ENCODE measurements at regions not wholly inside any gene's neighbourhood (a gene's known extent, or its start where the extent isn't known, plus 50 kb on each side); places are given as distances from the start of the nearest gene placed in this dataset.

DNA sequence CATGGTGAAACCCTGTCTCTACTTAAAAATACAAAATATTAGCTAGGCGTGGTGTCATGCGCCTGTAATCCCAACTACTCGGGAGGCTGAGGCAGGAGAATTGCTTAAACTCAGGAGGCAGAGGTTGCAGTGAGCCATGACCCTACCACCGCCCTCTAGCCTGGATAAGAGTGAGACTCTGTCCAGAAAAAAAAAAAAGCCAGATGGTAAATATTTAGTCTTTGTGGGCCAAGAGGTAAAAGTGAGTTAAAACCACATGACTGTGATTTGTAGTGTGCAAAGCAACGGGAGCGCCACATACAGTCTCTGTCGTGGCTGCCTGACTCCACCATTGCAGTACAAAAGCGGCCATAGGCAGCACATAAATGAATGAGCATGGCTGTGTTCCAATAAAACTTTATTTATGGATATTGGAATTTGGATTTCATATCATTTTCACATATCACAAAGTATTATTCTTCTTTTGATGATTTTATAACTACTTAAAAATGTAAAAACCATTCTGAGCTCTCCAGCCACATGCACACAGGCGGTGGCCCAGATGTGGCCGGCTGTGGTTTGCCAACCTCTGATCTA, 51.8 kb upstream of the CASZ1 start:
- intact Hi-C loops (cut with micrococcal nuclease): no loop called here

DNA sequence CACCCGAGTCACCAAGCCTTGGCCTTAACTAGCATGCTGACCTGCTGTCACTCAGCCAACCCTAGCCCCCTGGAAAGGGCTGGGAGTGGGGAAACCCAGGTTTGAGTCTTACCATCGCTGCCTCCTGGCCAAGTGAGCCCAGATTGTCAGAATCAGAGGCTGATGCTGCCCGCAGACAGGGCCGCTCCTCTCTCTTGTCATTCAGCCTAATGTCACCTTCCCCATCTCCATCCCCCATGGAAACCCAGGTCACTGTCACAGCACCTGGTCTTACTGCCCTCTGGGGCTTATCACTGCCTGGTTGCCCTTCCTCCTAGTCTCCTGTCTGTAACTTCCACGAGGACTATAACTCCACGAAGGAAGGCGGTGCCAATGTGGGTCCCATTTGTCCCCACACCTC, 53.6 kb upstream of the CASZ1 start:
- intact Hi-C loops (cut with micrococcal nuclease): no loop called here

DNA sequence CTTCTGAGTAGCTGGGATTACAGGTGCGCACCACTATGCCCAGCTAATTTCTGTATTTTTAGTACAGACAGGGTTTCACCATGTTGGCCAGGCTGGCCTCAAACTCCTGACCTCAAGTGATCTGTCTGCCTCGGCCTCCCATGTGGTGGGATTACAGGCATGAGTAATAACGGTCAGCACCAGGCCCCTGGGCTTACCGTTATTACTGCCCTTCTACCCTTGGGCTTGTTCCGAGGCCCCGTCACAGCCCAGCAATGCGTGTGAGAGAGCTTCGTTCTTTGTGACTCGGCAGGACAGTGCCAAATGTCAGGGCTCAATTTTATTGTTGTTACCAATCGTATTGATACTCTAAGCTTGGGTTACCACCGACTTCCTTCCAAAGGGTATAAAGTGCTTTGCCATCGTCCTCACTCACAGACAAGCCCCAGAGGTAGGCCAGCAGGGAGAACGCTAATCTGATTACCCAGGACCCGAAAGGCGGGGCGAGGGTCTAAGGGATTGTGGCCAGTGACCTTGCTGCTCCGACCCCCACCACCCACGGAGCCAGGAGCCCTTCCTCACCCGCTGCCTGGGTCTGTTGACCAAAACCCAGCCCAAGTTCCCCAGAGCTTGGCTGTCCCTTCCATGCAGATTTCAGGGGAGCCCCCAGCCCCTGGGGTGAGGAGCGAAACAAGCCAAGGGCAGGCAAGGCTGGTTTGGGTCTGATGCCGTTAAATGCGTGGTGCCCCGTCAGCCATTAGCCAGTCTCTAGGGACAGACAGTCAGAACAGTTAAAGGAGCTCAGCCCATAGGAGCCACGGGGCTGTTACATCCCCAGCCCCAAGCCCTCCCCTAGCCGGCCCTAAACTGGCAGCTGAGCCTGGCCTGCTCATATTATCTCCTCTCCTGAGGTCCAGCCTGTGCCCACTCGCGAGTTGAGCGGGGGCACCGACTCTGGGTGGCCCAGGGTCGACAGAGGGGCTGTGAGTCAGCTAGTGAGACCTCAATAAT, 54.9 kb upstream of the CASZ1 start:
- intact Hi-C loops (cut with micrococcal nuclease): no loop called here

DNA sequence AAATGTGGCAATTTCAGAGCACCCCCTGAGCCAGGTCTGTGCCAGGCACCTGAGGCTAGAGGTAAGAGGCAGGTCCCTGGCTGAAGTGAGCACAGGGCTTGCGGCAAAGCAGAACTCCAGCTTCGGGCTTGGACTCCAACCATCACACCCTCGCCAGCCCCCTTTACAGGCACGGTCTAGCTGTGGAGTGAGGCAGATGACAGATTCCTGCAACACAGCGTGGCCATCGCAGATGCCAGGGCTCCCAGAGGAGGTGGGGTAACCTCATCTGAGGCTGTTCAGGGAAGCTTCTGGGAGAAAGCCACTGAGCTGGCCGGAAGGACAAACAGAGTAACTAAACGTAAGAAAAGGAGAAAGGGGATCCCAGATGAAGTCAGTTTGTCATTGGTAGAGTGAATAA, 55.6 kb upstream of the CASZ1 start:
- intact Hi-C loops (cut with micrococcal nuclease): no loop called here

DNA sequence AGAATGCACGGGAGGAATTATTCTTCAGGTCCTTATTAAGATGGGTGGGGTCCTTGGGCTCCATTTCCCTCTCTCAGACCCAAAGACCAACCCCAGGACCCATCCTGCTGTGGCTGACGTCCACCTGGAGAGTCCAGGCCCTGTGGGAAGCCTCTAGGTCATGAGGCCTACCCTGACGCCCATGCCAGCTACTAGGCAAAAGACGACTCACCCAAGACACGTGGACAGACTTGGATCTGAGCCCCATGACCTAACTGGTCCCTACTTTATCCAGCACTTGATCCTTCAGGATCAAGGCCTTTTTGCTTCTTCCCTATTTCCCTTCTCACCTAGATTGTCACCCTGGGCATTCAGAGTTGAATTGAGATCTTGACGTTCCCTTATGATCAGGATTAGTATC, 56.0 kb upstream of the CASZ1 start:
- intact Hi-C loops (cut with micrococcal nuclease): no loop called here

DNA sequence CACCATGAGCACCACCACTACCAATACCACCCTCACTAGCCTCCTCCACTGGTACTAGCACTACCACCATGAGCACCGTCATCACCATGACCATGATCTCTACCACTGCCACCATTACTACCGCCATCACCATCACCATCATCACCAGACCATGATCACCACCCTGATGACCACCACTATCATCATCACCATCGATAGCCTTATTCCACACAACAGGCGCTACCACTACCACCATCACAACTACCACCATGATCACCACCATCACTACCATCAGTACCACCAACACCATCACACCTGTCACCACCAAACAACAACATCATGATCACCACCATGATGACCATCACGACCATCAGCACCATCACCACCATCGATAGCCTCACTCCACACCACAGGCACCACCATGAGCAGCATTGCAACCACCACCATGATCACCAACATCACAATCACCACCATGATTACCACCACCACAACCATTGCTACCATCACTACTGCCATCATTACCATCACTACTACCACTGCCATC, 56.6 kb upstream of the CASZ1 start:
- intact Hi-C loops (cut with micrococcal nuclease): no loop called here

DNA sequence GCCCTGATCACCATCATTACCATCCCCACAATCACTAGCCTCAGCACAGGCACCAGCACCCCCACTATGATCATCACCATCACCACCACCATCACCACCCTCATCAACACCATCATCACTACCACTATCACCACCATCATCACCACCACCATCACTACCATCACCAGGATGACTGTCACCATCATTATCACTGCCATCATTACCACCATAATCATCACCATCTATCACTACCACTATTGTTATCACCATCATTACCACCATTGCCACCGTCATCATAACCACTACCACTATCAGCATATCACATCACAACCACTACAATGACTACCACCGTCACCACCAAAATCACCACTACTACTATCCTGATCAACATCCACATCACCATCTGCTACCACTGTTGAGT, 57.3 kb upstream of the CASZ1 start:
- intact Hi-C loops (cut with micrococcal nuclease): no loop called here

DNA sequence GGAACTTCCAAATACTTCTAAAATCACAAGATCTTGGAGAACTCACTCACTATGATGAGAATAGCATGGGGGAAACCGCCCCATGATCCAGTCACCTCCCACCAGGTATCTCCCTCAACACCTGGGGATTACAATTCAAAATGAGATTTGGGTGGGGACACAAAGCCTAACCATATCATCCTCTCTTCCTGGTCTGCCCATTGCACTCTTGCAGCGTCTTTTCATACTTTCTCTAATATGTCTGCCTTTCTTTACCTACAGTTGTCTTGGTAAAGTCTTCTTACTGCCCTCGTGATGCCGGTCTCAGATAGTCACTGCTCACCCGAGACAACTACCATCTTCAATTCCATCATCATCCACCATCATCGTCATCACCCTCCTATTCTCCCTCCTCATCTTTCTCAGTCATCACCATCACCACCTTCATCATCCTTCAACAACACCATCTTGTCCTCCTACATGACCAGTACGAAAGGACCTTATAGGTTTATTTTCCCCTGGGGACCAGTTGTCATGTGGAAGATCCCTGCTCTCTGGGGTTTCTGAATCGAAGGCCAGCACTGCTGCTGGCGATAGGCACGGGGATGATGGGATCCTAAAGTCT, 58.5 kb upstream of the CASZ1 start:
- intact Hi-C loops (cut with micrococcal nuclease): no loop called here

DNA sequence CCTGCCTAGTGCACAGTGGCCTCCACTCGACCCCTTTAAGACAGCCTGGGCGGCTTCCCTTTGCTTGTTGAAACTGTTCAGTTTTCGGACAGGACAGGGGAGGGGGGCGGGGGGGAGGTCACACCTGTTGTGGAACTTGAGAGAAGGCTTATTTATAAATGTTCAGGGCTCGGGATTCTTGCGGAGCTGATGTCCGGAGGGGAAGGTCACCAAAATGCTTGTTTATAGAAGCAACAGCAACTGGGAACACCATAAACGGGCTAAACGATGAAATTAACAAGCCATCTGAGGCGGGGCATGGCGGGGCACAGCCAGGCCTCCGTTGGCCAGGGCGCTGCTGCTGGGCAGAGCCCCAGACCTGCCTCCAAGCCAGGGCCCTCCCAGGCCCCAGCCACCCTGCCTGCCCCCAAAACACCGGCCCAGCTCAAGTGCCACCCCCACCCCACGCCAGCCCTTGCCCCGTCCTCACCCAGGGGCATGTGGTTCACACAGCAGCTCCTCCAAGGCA, 59.8 kb upstream of the CASZ1 start:
- intact Hi-C loops (cut with micrococcal nuclease): no loop called here

DNA sequence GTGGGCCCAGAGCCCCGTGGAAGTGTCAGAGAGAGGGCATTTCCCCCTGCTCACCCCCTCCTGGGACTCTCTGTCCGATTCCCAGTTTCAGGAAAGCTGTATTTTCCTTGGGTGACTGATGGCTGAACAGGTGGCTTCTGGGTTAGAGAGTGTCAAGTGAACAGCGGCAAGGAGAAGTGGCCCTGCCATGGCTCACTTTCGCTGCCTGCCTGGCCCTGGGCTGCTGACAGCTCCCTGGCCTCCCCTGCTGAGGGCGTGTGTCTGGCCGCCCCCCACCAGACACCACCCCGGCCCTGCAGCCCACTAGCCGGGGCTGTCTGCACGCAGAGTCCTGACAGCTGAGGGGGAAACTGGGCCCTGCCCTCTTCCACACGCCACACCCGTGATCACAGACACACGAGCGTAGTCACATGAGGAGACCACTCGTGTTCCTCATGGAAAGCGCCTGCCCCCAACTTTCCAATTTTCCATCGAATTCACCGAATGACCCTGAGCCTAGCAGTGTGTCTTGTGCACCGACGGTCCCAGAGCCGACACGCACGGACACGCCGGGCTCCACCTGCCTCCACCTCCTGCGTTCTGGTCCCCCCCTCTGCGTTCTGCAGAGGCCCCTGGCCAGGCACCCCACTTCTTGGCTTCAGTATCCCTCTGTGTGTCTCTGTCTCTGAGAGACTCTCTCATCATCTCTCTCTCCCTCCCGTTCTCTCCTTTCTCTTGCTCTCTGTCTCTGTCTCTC, 60.6 kb upstream of the CASZ1 start:
- intact Hi-C loops (cut with micrococcal nuclease): no loop called here

DNA sequence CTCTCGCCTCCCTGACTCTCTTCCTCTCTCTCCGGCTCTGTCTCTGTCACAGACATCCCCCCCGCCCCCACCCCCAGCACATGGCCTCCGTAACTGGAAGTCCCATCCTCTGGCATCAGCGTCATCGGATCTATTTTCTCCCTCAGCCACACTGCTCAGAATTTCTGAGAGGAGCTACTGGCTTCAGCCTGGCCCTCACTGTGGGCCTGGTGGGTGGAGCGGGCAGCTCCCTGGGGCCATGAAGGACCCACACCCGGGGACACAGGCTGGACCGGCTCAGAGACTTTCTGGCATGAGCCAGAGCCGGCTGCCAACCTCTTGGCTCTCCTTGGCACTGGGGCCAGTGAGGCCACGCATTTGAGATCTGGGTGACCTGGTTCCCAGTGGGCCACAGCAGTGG, 61.2 kb upstream of the CASZ1 start:
- intact Hi-C loops (cut with micrococcal nuclease): no loop called here

DNA sequence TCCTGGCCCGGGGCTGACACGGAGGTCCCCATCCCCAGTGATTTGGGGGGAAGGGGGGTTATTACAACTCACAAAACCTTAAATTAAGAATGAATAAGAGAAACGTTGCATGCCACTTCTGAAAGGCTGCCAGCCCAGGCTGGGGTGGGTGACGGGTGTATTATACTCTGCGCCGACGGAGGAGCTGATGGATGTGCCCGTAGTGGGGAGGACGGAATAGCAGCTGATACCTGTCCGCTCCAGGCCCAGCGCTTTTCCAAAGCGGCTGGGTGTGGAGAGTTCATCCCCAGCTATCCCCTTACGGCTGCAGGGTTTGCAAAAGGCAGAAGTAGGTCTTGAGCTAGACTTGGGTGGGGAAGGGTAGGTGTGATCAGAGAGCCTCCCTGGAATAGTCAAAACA, 63.8 kb upstream of the CASZ1 start:
- intact Hi-C loops (cut with micrococcal nuclease): no loop called here

DNA sequence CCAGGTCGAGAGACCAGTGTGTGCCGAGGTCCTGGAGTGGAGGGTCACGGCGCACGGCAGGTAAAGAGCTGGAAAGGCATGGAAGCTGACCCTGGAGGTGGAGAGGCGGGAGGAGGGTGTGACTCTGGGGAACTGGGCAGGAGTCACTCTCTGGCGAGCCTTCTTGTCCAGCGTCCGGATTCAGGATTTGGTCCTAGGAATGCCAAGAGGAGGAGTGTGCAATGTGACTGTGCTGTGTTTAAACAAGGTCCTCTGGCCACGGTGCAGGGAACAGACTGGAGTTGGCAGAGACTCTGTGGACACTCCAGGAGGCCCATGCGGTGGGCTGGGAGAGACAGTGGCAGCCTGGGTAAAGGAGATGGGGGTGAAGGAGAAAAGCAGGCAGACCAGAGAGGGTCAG, 64.2 kb upstream of the CASZ1 start:
- intact Hi-C loops (cut with micrococcal nuclease): no loop called here

DNA sequence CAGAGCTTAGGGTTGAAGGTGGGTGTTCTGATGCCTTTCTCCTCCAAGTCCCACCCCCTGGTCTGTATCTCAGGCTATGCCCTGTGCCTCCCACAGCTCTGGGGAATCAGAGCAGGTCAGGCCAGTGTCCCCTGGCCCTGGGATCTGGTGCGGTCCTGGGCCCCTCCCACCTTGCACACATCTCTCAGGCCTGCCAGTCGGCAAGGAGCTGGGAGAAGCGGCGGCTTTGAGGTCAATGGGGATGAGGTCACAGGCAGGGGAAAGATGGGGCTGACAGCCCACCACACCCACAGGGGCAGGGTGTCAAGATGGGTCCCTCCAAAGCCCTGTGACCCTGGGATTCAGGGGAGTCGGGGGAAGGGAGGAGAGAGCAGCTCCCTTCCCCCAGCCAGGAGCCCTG, 65.4 kb upstream of the CASZ1 start:
- intact Hi-C loops (cut with micrococcal nuclease): no loop called here

DNA sequence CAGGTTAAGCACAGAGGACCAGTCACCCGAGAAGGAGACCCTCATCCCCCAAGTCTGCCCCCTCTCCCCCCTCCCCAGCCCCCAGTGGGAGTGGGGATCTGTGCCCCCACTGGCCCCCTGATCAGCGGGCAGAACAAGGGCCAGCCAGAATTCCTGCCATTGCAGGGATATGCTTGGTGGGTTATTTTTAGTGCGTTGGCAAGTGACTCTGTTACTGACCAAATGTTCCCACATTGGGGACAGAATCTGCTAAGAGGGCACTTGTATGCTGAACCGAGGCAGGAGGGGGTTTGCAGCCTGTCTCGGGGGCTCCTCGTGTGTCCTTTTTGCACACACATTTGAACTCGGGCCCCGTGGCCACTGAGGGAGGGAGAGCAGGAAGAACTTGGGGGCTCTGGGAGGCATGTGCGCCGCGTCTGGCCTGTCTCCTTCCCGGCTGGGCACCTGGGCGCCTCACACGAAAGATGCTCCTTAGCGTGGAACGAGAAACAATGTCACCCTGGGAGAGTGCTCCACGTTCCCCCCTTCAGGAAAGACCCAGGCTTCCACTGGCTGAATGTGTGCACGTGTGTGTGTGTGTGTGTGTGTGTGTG, 66.4 kb upstream of the CASZ1 start:
- intact Hi-C loops (cut with micrococcal nuclease): no loop called here

DNA sequence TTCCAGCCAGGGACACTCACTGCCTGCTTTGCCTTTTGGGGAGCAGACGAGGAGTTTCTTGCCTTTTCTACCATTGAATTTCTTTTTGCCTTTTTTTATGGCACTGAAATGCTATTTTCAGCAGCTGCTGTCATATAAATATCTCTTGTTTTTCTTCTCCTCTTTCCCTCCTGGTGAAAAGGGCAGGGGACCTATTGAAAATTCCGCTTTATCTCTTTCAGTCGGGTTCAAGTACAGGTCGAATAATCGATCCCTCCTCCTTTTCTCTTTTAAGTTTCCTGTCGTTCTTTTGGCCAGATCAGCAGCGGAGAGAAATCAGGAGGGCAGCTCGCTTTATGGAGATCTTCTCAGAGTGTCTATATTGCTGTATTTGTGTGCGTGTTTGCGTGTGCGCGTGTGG, 67.4 kb upstream of the CASZ1 start:
- intact Hi-C loops (cut with micrococcal nuclease): no loop called here

DNA sequence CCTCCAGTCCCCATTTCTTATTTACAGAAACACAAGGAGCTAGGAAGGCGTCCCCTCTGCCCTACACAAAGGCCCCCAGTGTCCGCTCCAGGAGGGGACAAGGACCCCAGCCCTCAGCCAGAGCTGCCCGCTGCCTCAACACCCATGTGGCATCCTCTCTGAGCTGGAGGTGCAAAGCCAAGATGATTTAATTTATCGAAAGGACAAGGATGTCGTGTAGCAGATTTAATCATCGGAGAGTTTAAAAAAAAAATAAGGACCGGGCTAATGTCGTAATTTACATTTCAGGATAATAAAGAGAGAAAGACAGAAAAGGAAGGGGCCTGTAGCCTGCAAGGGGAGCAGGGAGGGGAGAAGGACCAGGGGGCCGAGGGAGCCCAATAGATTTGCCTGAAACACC, 68.3 kb upstream of the CASZ1 start:
- intact Hi-C loops (cut with micrococcal nuclease): no loop called here

DNA sequence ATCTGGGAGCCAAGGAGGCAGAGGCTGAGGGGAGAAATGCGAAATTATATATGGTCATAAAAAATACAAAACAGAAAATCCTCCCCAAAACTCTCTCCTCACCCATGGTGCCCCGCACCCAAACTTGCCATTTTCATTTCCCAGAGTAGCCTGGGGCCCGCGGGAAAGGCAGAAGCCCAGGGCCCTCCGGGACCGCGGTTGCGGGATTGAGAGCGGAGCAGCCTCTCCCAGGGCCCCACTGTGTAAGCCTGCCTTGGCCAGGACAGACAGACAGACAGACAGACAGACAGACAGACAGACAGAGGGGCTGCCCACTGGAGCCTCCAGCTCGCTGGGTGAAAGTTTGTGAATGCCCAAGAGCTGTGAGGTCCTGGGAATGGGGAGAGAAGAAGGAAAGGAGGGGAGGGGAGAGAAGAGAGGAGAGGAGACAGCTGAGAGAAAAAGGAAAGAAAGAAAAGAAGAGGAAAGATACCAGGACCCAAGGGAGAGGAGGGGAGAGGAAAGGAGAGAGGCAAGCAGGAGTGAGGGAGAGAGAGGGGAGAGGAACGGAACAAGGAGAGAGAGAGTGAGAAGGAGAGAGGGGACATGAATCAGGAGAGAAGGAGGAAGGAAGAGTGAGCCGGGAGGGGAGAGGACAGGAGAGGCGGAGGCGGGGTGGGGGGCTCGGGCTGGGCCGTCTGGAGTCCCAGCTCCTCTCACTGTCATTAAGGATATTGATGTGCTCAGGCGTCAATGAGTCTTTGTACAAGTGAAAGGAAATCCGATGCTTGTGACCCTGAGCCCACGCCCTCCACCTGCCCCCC, 69.3 kb upstream of the CASZ1 start:
- intact Hi-C loops (cut with micrococcal nuclease): loop anchor here (2.0 kb wide), 2 partner anchors 173 to 435 kb away; partner anchors contain the start of gene CENPS

DNA sequence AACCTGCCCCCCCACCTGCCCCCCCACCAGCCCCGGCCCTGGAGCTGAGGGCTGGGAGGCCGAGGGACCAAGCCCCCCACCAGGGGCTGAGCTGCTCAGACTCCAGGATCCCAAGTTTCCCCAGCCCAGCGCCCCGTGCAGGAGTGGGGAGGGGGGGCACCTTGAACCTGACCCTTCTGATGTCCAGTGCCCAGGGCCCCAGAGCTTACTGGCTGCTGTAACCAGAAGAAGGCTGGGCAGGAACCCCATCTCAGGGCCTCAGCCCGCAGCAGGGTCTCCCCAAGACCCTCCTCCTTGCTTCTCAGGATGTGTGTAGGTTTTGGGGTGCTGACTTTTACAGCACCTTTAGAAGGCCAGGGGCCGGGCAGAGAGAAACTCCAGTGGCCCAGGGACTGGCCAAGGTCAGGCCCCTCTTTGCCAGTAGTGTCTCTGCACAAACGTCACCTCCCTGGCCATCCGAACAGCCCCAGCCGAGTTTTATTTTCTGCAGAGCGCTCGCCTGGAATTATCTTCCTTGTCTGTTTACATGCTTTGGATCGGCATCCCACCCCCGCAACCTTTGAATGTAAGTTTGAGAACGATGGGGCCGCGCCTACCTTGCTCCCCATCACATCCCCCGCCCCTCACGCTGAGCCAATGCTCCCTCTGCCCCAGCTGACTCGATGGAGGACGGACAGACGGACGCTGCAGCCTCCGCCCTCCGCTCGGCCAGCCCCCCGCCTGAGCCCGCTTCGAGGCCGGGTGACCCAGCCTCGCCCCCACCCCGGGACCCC, 70.1 kb upstream of the CASZ1 start:
- intact Hi-C loops (cut with micrococcal nuclease): loop anchor here (1.0 to 2.0 kb wide), 4 partner anchors 174 to 436 kb away; partner anchors contain the start of gene CENPS

Data from T-helper 2 cell treated with Interferon-gamma antibody and Interleukin-4, amounts not matched to agents 100 ng/mL and 5 ng/mL, for 36 hours (primary cell).